Activated naive CD8-positive, alpha-beta T cell treated with anti-CD3 and anti-CD28 coated beads for 36 hours (primary cell): ENCODE measurements at regions not wholly inside any gene's neighbourhood (a gene's known extent, or its start where the extent isn't known, plus 50 kb on each side); places are given as distances from the start of the nearest gene placed in this dataset.
"Not testable (repeated sequence)": the region's sequence is repeated elsewhere in the genome, so short reads cannot be mapped to it uniquely, and the experiment has no call there.

Experiments used
- DNase-seq: peaks from one replicate; pipeline ENCODE4 v3.0.0; 2021
- H3K27ac Mint-ChIP-seq: one replicate; pipeline ENCODE4 v1.8.0; 2022; ENCODE audit warnings: mild to moderate bottlenecking, moderate library complexity, mixed read lengths
- H3K27me3 Mint-ChIP-seq: one replicate; pipeline ENCODE4 v1.8.0; 2022; ENCODE audit warnings: mild to moderate bottlenecking, mixed read lengths
- H3K36me3 Mint-ChIP-seq: one replicate; pipeline ENCODE4 v1.8.0; 2021; ENCODE audit warnings: mild to moderate bottlenecking, mixed read lengths
- H3K4me1 Mint-ChIP-seq: one replicate; pipeline ENCODE4 v1.8.0; 2021; ENCODE audit warnings: mixed read lengths
- H3K4me3 Mint-ChIP-seq: one replicate; pipeline ENCODE4 v1.8.0; 2022; ENCODE audit warnings: mild to moderate bottlenecking, moderate library complexity, mixed read lengths
- H3K9me3 Mint-ChIP-seq: one replicate; pipeline ENCODE4 v1.8.0; 2022; ENCODE audit warnings: mixed read lengths

GRCh38 chr13:109985871-109986450, 199.6 kb upstream of the IRS2 start:
- peaks cover 17% of the 10 kb centered on the region for H3K27me3 Mint-ChIP-seq

GRCh38 chr13:109983447-109983846, 197.1 kb upstream of the IRS2 start:
- DNase-seq = no peak
- no peaks in the 10 kb centered on the region for H3K4me1 Mint-ChIP-seq
- no peaks in the 10 kb centered on the region for H3K36me3 Mint-ChIP-seq
- H3K4me3 Mint-ChIP-seq = no peak overlapping the region
- no peaks in the 10 kb centered on the region for H3K9me3 Mint-ChIP-seq
- no peak overlapping the region for H3K27ac Mint-ChIP-seq
- H3K27me3 Mint-ChIP-seq = peaks cover 12% of the 10 kb centered on the region

More at GRCh38 chr13:109985871-109986450, 199.6 kb upstream of the IRS2 start:
- no peak overlapping the region for H3K27ac Mint-ChIP-seq
- no peak overlapping the region for H3K4me3 Mint-ChIP-seq
- no peaks in the 10 kb centered on the region for H3K36me3 Mint-ChIP-seq
- H3K4me1 Mint-ChIP-seq = no peaks in the 10 kb centered on the region
- DNase-seq = no peak
- H3K9me3 Mint-ChIP-seq = no peaks in the 10 kb centered on the region

- Mint-ChIP-seq H3K27me3 (peaks cover 18% of the 10 kb centered on the region), H3K4me3 (no peak overlapping the region), H3K36me3 (no peaks in the 10 kb centered on the region), H3K27ac (no peak overlapping the region), H3K4me1 (no peaks in the 10 kb centered on the region), H3K9me3 (no peaks in the 10 kb centered on the region)
- no peak for DNase-seq
Observed at GRCh38 chr13:109981000-109981399, 194.6 kb upstream of the IRS2 start.

- not testable (repeated sequence) for H3K9me3 Mint-ChIP-seq, DNase-seq, H3K4me1 Mint-ChIP-seq, H3K36me3 Mint-ChIP-seq, H3K4me3 Mint-ChIP-seq, H3K27ac Mint-ChIP-seq
- H3K27me3 Mint-ChIP-seq = peaks cover 18% of the 10 kb centered on the region
Observed at GRCh38 chr13:109979676-109980075, 193.3 kb upstream of the IRS2 start.

- no peak overlapping the region for H3K27ac Mint-ChIP-seq
- peaks cover 18% of the 10 kb centered on the region for H3K27me3 Mint-ChIP-seq
- H3K4me3 Mint-ChIP-seq = peak overlapping the region; percentile 4
- H3K9me3 Mint-ChIP-seq = no peaks in the 10 kb centered on the region
- no peaks in the 10 kb centered on the region for H3K4me1 Mint-ChIP-seq
- no peak for DNase-seq
- H3K36me3 Mint-ChIP-seq = no peaks in the 10 kb centered on the region
Observed at GRCh38 chr13:109979228-109979627, 192.8 kb upstream of the IRS2 start.

- no peak overlapping the region for H3K27ac Mint-ChIP-seq
- no peaks in the 10 kb centered on the region for H3K36me3 Mint-ChIP-seq
- H3K9me3 Mint-ChIP-seq = no peaks in the 10 kb centered on the region
- no peaks in the 10 kb centered on the region for H3K4me1 Mint-ChIP-seq
- DNase-seq = no peak
- no peak overlapping the region for H3K4me3 Mint-ChIP-seq
- H3K27me3 Mint-ChIP-seq = peaks cover 12% of the 10 kb centered on the region
Observed at GRCh38 chr13:109977212-109977968, 191.0 kb upstream of the IRS2 start.

- H3K9me3 Mint-ChIP-seq = no peaks in the 10 kb centered on the region
- no peak overlapping the region for H3K27ac Mint-ChIP-seq
- H3K4me1 Mint-ChIP-seq = no peaks in the 10 kb centered on the region
- peaks cover 6% of the 10 kb centered on the region for H3K27me3 Mint-ChIP-seq
- no peak for DNase-seq
- no peak overlapping the region for H3K4me3 Mint-ChIP-seq
- H3K36me3 Mint-ChIP-seq = no peaks in the 10 kb centered on the region
Observed at GRCh38 chr13:109976206-109976997, 190.0 kb upstream of the IRS2 start.

GRCh38 chr13:109974354-109974753, 188.0 kb upstream of the IRS2 start:
- no peaks in the 10 kb centered on the region for H3K36me3 Mint-ChIP-seq
- H3K9me3 Mint-ChIP-seq = peaks cover 3% of the 10 kb centered on the region
- no peak overlapping the region for H3K4me3 Mint-ChIP-seq
- peaks cover 6% of the 10 kb centered on the region for H3K27me3 Mint-ChIP-seq
- no peak for DNase-seq
- no peak overlapping the region for H3K27ac Mint-ChIP-seq
- no peaks in the 10 kb centered on the region for H3K4me1 Mint-ChIP-seq

GRCh38 chr13:109973279-109973678, 186.9 kb upstream of the IRS2 start:
- no peaks in the 10 kb centered on the region for H3K36me3 Mint-ChIP-seq
- no peak overlapping the region for H3K4me3 Mint-ChIP-seq
- H3K27me3 Mint-ChIP-seq = peaks cover 6% of the 10 kb centered on the region
- H3K4me1 Mint-ChIP-seq = no peaks in the 10 kb centered on the region
- DNase-seq = no peak
- H3K27ac Mint-ChIP-seq = no peak overlapping the region
- peaks cover 3% of the 10 kb centered on the region for H3K9me3 Mint-ChIP-seq

GRCh38 chr13:109971456-109972090, 185.2 kb upstream of the IRS2 start:
- no peak overlapping the region for H3K27ac Mint-ChIP-seq
- no peaks in the 10 kb centered on the region for H3K4me1 Mint-ChIP-seq
- H3K4me3 Mint-ChIP-seq = no peak overlapping the region
- no peak for DNase-seq
- H3K9me3 Mint-ChIP-seq = peaks cover 3% of the 10 kb centered on the region
- no peaks in the 10 kb centered on the region for H3K36me3 Mint-ChIP-seq
- no peaks in the 10 kb centered on the region for H3K27me3 Mint-ChIP-seq

GRCh38 chr13:109971006-109971405, 184.6 kb upstream of the IRS2 start:
- Mint-ChIP-seq H3K27ac (no peak overlapping the region), H3K36me3 (no peaks in the 10 kb centered on the region), H3K4me1 (no peaks in the 10 kb centered on the region), H3K4me3 (no peak overlapping the region), H3K9me3 (peaks cover 3% of the 10 kb centered on the region), H3K27me3 (no peaks in the 10 kb centered on the region)
- DNase-seq = no peak

- no peak overlapping the region for H3K27ac Mint-ChIP-seq
Observed at GRCh38 chr13:109968876-109969577, 182.6 kb upstream of the IRS2 start.

GRCh38 chr13:109963960-109964563, 177.7 kb upstream of the IRS2 start:
- no peaks in the 10 kb centered on the region for H3K4me1 Mint-ChIP-seq
- no peak overlapping the region for H3K4me3 Mint-ChIP-seq
- peaks cover 18% of the 10 kb centered on the region for H3K27me3 Mint-ChIP-seq
- no peak overlapping the region for H3K27ac Mint-ChIP-seq
- peaks cover 1% of the 10 kb centered on the region for H3K9me3 Mint-ChIP-seq
- no peaks in the 10 kb centered on the region for H3K36me3 Mint-ChIP-seq
- DNase-seq = no peak

More at GRCh38 chr13:109968876-109969577, 182.6 kb upstream of the IRS2 start:
- peaks cover 4% of the 10 kb centered on the region for H3K9me3 Mint-ChIP-seq
- no peak overlapping the region for H3K4me3 Mint-ChIP-seq
- H3K36me3 Mint-ChIP-seq = no peaks in the 10 kb centered on the region
- DNase-seq = no peak
- peaks cover 10% of the 10 kb centered on the region for H3K27me3 Mint-ChIP-seq
- no peaks in the 10 kb centered on the region for H3K4me1 Mint-ChIP-seq

GRCh38 chr13:109963384-109963783, 177.0 kb upstream of the IRS2 start:
- Mint-ChIP-seq H3K36me3 (no peaks in the 10 kb centered on the region), H3K27ac (no peak overlapping the region), H3K27me3 (peaks cover 18% of the 10 kb centered on the region), H3K4me3 (no peak overlapping the region), H3K4me1 (no peaks in the 10 kb centered on the region), H3K9me3 (peaks cover 5% of the 10 kb centered on the region)
- DNase-seq = no peak
